Body of pancreas (tissue), 4 donors: ENCODE measurements at regions not wholly inside any gene's neighbourhood (a gene's known extent, or its start where the extent isn't known, plus 50 kb on each side); places are given as distances from the start of the nearest gene placed in this dataset.

Source experiments
- ATAC-seq: fragments of 150-250 bp; one replicate; pipeline ENCODE4 v1.9.1; 2016
- DNase-seq, 4 donors: peaks; one replicate each; pipeline ENCODE4 v3.0.0-alpha.2; 2019
- H3K27ac ChIP-seq, 4 donors: fragments of 200-600 bp; sonication (generic); 1 replicate in 3 of 4; 2 replicates in 1 of 4; pipeline versions ENCODE4 v1.5.1 to v1.6.1; 2016 to 2019; ENCODE audit warnings: mild to moderate bottlenecking in 1 of 4, mixed read lengths in 1 of 4, moderate library complexity in 1 of 4
- H3K27me3 ChIP-seq, 2 donors: fragments of 200-600 bp; sonication (generic); one replicate each; pipeline ENCODE4 v1.6.0; 2016; ENCODE audit warnings: mild to moderate bottlenecking in 1 of 2
- H3K36me3 ChIP-seq, 2 donors: fragments of 200-600 bp; sonication (generic); replicated peaks in 1 of 2; 2 replicates each; pipeline ENCODE4 v1.5.1; 2016; ENCODE audit warnings: low read depth in 2 of 2; ENCODE audit not compliant: insufficient read depth in 1 of 2
- H3K4me1 ChIP-seq: fragments of 200-600 bp; sonication (generic); one replicate; pipeline ENCODE4 v1.6.0; 2016
- H3K4me3 ChIP-seq, 2 donors: fragments of 200-600 bp; sonication (generic); 1 replicate in 1 of 2; 2 replicates in 1 of 2; pipeline ENCODE4 v1.5.1; 2016 to 2019
- H3K9me3 ChIP-seq, 3 donors: fragments of 200-600 bp; sonication (generic); 1 replicate in 2 of 3; 2 replicates in 1 of 3; pipeline ENCODE4 v1.5.1; 2016
- CTCF ChIP-seq, 7 experiments: fragments of 450-650 bp in 4 of 7; fragments of 200-600 bp in 3 of 7; sonication (generic) in 3 of 7; IDR thresholded peaks; one replicate each; pipeline ENCODE4 v1.5.1; 2016 to 2019; ENCODE audit warnings: antibody characterized with exemption in 7 of 7
- POLR2A ChIP-seq, 3 donors: fragments of 450-650 bp; IDR thresholded peaks; one replicate each; pipeline ENCODE4 v1.6.1; 2016; ENCODE audit warnings: antibody characterized with exemption in 3 of 3, mild to moderate bottlenecking in 2 of 3
- WGBS, 2 donors: methylation state at CpG; one replicate each; pipeline ENCODE4 v1.1.5; 2017; 5-methylcytosine and 5-hydroxymethylcytosine counted together
- intact Hi-C: fragments of 100-400 bp; cut with DNase I; formaldehyde crosslinking; loops from one replicate; pipeline ENCODE4 v1.15.1; 2023

- DNase-seq (no peak), ATAC-seq (no peak)
- H3K4me3 ChIP-seq = no peak overlapping the region
- TF ChIP-seq CTCF (IDR thresholded peaks at IDR 0.05) (no peak), POLR2A (IDR thresholded peaks at IDR 0.05) (no peak)
- H3K4me1 ChIP-seq = no peaks in the 10 kb centered on the region
- H3K9me3 ChIP-seq = no peaks in the 10 kb centered on the region
- no peaks in the 10 kb centered on the region for H3K36me3 ChIP-seq
- intact Hi-C loops = no loop called here
- no peaks in the 10 kb centered on the region for H3K27me3 ChIP-seq
- H3K27ac ChIP-seq = no peak overlapping the region
- 66 to 67% methylated on average over 3 of the region's 3 CpGs for WGBS, 2 donors
These were observed 155.6 kb downstream of the TFAP2B start for GRCh38 chr6:50974319-50974718.

- intact Hi-C loops = no loop called here
- 58 to 64% methylated on average over 2 of the region's 2 CpGs for WGBS, 2 donors
These were observed 156.5 kb downstream of the TFAP2B start for GRCh38 chr6:50975216-50975615.

GRCh38 chr6:50976907-50977306 is 158.2 kb downstream of the TFAP2B start:
- no peaks in the 10 kb centered on the region for H3K36me3 ChIP-seq
- 79 to 84% methylated on average over 2 of the region's 2 CpGs for WGBS, 2 donors
- no peaks in the 10 kb centered on the region for H3K27me3 ChIP-seq
- H3K27ac ChIP-seq = no peak overlapping the region
- intact Hi-C loops = no loop called here
- DNase-seq (no peak), ATAC-seq (no peak)
- no peaks in the 10 kb centered on the region for H3K4me1 ChIP-seq
- H3K9me3 ChIP-seq = no peaks in the 10 kb centered on the region
- no peak for TF ChIP-seq CTCF (IDR thresholded peaks at IDR 0.05)
- no peak for TF ChIP-seq POLR2A (IDR thresholded peaks at IDR 0.05)
- H3K4me3 ChIP-seq = no peak overlapping the region

More at GRCh38 chr6:50975216-50975615, 156.5 kb downstream of the TFAP2B start:
- H3K27ac ChIP-seq = no peak overlapping the region
- H3K9me3 ChIP-seq = no peaks in the 10 kb centered on the region
- DNase-seq = no peak
- no peaks in the 10 kb centered on the region for H3K4me1 ChIP-seq
- no peak overlapping the region for H3K4me3 ChIP-seq
- H3K27me3 ChIP-seq = no peaks in the 10 kb centered on the region
- TF ChIP-seq CTCF (IDR thresholded peaks at IDR 0.05) (no peak), POLR2A (IDR thresholded peaks at IDR 0.05) (no peak)
- no peaks in the 10 kb centered on the region for H3K36me3 ChIP-seq
- no peak for ATAC-seq

GRCh38 chr6:50977796-50978195 is 159.1 kb downstream of the TFAP2B start:
- intact Hi-C loops = no loop called here
- 67 to 70% methylated on average over 1 of the region's 1 CpG for WGBS, 2 donors

More at GRCh38 chr6:50977796-50978195, 159.1 kb downstream of the TFAP2B start:
- TF ChIP-seq POLR2A (IDR thresholded peaks at IDR 0.05) = no peak
- no peak for TF ChIP-seq CTCF (IDR thresholded peaks at IDR 0.05)
- Histone ChIP-seq H3K9me3 (no peaks in the 10 kb centered on the region), H3K36me3 (no peaks in the 10 kb centered on the region), H3K4me3 (no peak overlapping the region), H3K27ac (no peak overlapping the region), H3K4me1 (no peaks in the 10 kb centered on the region), H3K27me3 (no peaks in the 10 kb centered on the region)
- ATAC-seq = no peak
- DNase-seq = no peak
